Muscle layer of duodenum (tissue), 2 donors: ENCODE measurements at regions not wholly inside any gene's neighbourhood (a gene's known extent, or its start where the extent isn't known, plus 50 kb on each side); places are given as distances from the start of the nearest gene placed in this dataset.
A peak's percentile ranks its signal among the peaks of the same experiment; 100 is the strongest.

ENCODE experiments used
- H3K27ac ChIP-seq: one replicate; pipeline ENCODE4 v1.7.0; 2013; ENCODE audit warnings: mild to moderate bottlenecking, low read length
- H3K27me3 ChIP-seq: one replicate; pipeline ENCODE4 v1.7.0; 2013; ENCODE audit warnings: low read depth, mild to moderate bottlenecking, control low read depth, low read length
- H3K36me3 ChIP-seq, 2 donors: one replicate each; pipeline ENCODE4 v1.7.0; 2013; ENCODE audit warnings: low read length in 2 of 2, control low read depth in 1 of 2, mild to moderate bottlenecking in 1 of 2; ENCODE audit not compliant: insufficient read depth in 2 of 2, control insufficient read depth in 1 of 2
- H3K4me1 ChIP-seq, 2 donors: one replicate each; pipeline ENCODE4 v1.7.0; 2013; ENCODE audit warnings: low read length in 2 of 2, mild to moderate bottlenecking in 2 of 2, control low read depth in 1 of 2, moderate library complexity in 1 of 2; ENCODE audit not compliant: insufficient read depth in 2 of 2, control insufficient read depth in 1 of 2
- H3K4me3 ChIP-seq, 2 donors: one replicate each; pipeline ENCODE4 v1.7.0; 2013; ENCODE audit warnings: low read length in 2 of 2, low read depth in 1 of 2, mild to moderate bottlenecking in 1 of 2
- H3K9me3 ChIP-seq, 2 donors: one replicate each; pipeline ENCODE4 v1.7.0; 2013; ENCODE audit warnings: low read length in 2 of 2, control low read depth in 1 of 2, mild to moderate bottlenecking in 1 of 2; ENCODE audit not compliant: control insufficient read depth in 1 of 2
- donor health status: healthy.

DNA sequence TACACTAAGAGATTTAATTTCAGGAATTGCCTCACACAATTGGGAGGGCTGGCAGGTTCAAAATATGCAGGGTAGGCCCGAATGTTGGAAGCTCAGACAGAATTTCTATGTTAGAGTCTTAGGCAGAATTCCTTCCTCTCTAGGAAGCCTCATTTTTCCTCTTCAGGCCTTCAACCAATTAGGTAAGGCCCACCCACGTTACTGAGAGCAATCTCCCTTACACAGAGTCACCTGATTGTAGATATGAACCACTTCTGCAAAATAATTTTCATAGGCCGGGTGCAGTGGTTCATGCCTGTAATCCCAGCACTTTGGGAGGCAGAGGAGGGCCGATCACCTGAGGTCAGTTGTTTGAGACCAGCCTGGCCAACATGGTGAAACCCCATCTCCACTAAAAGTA is 50.2 kb upstream of the HIVEP1 start:
- Histone ChIP-seq H3K4me1 (no peaks in the 10 kb centered on the region), H3K4me3 (no peak overlapping the region), H3K27me3 (no peaks in the 10 kb centered on the region), H3K27ac (no peak overlapping the region), H3K36me3 (no peaks in the 10 kb centered on the region), H3K9me3 (no peaks in the 10 kb centered on the region)

DNA sequence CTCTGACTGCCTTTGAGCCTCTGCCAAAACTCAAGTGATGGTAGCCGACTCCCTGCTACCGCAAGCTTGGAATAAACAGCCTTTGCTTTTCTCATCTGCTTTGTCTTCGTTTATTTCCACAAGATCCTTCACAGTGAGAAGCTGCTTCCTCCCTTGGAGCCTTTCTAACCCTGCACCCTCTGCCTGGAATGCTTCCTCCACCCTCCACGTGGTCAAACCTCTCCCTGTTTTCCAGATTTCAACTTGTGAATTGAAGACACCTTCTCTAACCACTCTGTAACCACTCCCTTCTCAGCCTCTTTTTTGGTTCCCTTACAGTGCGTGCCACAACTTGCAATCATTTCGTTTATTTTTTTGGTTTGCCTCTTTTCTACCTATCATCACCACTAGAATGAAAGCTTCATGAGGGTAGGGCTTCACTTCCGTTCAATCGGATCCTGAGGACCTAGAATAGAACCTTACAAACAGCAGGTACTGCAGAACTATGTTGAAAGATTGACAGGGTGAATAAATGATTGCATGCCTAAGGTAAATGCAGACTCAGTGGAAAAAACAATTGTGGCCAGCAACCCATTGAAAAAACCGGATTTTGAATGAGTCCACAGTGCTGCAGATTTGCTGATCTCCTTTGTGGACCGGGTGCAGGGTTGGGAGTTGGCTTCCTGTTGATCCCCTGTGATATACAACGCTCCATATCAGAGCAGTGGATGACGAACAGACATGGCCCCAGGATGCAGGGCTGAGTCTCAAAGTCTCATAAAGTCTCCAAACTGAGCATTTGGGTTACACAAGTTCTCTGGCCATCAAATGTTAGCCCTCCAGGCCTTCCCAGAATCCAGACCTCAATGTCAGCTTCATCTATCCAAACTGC is 51.0 kb upstream of the HIVEP1 start:
- Histone ChIP-seq H3K27me3 (no peaks in the 10 kb centered on the region), H3K9me3 (no peaks in the 10 kb centered on the region), H3K4me3 (no peak overlapping the region), H3K27ac (no peak overlapping the region), H3K4me1 (no peaks in the 10 kb centered on the region), H3K36me3 (no peaks in the 10 kb centered on the region)

DNA sequence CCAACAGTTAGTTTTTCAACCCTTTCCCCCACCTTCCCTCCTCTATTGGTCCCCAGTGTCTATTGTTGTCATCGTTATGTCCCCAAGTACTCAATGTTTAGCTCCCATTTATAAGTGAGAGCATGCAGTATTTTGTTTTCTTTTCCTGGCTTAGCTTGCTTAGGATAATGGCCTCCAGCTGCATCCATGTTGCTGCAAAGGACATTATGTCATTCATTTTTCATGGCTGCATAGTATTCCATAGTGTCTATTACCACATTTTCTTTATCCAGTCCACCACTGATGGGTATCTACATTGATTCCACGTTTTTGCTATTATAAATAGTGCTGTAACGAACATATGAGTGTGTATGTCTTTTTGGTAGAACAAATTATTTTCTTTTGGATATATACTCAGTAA is 55.3 kb upstream of the HIVEP1 start:
- H3K4me3 ChIP-seq: no peak overlapping the region
- no peaks in the 10 kb centered on the region for H3K4me1 ChIP-seq
- no peak overlapping the region for H3K27ac ChIP-seq
- H3K27me3 ChIP-seq: no peaks in the 10 kb centered on the region
- no peaks in the 10 kb centered on the region for H3K36me3 ChIP-seq
- H3K9me3 ChIP-seq: no peaks in the 10 kb centered on the region

DNA sequence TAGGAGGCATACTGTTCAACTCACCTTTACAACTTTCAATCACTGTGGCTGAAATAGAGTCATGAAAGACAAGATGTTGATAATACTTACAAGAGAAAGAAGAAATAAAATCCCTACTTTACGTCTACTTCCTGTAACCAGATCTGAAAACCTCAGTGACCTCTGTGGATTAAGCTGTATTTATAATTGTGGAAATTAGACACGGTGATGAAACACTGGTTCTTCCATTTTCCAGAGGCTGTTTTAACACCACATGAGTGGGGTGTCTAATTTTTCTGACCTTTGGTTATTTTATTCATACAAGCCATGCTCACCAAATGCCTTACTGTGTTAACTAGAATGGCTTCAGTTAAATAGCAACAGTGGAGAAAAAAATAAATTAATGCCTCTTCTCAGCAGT is 58.5 kb upstream of the HIVEP1 start:
- H3K4me1 ChIP-seq: no peaks in the 10 kb centered on the region

DNA sequence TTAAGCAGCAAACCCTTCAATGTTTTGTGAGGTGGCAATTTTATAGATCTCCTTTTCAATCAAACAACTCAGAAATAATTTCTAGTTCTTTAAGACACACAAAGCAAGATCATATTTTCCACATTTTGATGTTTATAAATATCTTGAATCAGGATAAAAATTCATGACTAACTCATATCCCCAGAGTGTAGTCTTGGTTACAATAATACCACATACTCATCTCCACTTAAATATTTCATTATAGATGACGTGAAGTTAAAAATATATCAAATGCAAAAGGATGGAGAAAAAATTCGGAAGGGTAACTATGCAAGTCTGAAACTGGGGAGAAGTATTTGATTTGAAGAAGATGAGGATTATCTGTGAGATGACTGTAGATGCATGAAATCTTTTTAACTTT is 59.8 kb upstream of the HIVEP1 start:
- Histone ChIP-seq H3K27me3 (no peaks in the 10 kb centered on the region), H3K4me3 (no peak overlapping the region), H3K36me3 (no peaks in the 10 kb centered on the region), H3K27ac (no peak overlapping the region), H3K9me3 (no peaks in the 10 kb centered on the region), H3K4me1 (no peaks in the 10 kb centered on the region)

More for the DNA sequence above, 58.5 kb upstream of the HIVEP1 start:
- Histone ChIP-seq H3K36me3 (no peaks in the 10 kb centered on the region), H3K27me3 (no peaks in the 10 kb centered on the region), H3K9me3 (no peaks in the 10 kb centered on the region), H3K4me3 (no peak overlapping the region), H3K27ac (no peak overlapping the region)

DNA sequence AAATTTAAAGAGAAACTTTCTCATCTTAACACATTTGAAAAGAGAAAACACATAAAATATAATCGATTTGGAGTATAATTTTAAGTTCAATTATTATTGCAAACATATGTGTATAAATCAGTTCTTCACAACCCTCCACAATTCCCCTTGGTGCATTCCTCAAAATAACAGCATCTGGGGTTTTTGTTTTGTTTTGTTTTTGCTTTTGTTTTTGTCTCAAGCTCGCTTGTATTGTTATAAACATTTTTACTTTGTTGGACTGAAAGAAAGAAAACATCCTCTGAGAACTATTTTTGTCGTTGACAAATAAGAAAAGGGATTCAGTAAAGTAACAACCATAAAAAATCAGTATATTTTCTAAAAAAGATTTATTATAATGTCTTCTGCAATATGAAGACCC is 60.2 kb upstream of the HIVEP1 start:
- H3K4me1 ChIP-seq: no peaks in the 10 kb centered on the region
- no peak overlapping the region for H3K4me3 ChIP-seq
- H3K36me3 ChIP-seq: no peaks in the 10 kb centered on the region
- H3K9me3 ChIP-seq: no peaks in the 10 kb centered on the region
- no peak overlapping the region for H3K27ac ChIP-seq
- H3K27me3 ChIP-seq: no peaks in the 10 kb centered on the region

DNA sequence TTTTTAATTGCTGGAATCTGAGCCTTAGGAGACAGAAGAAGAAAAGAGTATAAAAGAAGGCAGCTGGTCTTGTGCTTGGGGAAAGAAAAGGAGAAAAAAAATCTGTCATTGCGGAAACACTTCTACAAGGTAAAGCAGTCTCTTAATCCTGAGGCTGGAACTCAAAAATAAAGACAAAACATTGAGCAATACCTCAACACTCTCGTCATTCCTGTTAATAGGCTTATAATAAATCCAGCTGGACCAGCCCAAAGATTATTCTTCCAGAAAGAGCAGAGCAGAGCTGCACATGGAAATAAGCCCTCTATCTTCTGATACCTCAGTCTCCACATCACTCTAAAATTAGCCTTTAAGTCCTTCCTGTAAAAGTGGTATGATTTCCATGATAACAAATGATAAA is 62.0 kb upstream of the HIVEP1 start:
- H3K36me3 ChIP-seq: no peaks in the 10 kb centered on the region
- H3K4me1 ChIP-seq: no peaks in the 10 kb centered on the region
- H3K27me3 ChIP-seq: no peaks in the 10 kb centered on the region
- H3K4me3 ChIP-seq: no peak overlapping the region
- H3K9me3 ChIP-seq: no peaks in the 10 kb centered on the region
- peak overlapping the region; percentile 4 for H3K27ac ChIP-seq

DNA sequence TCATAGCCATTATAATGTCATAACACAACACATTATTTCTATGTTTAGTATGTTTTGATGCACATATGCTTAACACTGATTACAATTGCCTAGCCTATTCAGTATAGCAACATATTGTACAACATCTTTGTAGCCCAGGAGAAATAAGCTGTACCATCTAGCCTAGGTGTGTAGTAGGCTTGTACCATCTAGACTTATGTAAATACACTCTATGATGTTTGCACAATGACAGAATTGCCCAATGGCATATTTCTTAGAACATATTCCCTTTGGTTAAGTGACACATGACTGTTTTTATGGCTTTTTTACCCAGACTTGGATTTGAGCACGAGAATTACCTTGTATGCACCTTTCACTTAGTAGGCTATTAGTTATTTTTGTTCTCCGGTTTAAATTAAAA is 64.5 kb upstream of the HIVEP1 start:
- H3K36me3 ChIP-seq: no peaks in the 10 kb centered on the region
- no peaks in the 10 kb centered on the region for H3K9me3 ChIP-seq
- H3K27ac ChIP-seq: no peak overlapping the region
- no peak overlapping the region for H3K4me3 ChIP-seq
- no peaks in the 10 kb centered on the region for H3K27me3 ChIP-seq
- no peaks in the 10 kb centered on the region for H3K4me1 ChIP-seq

DNA sequence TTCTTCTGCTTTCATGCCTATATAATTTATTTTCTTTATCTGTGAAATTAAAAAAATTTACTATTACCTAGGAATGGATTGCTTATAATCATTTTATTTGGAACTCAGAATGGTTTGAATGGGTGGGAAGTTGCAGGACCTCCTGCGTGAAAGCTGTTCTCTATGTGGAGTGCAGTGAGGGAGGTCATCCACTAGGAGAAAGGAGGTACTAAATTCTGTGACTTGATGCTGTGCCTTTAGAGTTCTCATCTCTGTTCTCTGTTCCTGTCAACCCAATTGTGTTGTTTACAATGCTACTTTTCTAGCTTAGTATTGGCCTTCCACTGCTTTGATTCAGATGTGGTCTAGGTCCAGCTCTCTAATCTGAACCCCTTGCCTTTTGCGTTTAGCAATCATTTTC is 65.0 kb upstream of the HIVEP1 start:
- no peaks in the 10 kb centered on the region for H3K27me3 ChIP-seq
- H3K4me3 ChIP-seq: no peak overlapping the region
- no peaks in the 10 kb centered on the region for H3K9me3 ChIP-seq
- H3K36me3 ChIP-seq: no peaks in the 10 kb centered on the region
- no peaks in the 10 kb centered on the region for H3K4me1 ChIP-seq
- H3K27ac ChIP-seq: no peak overlapping the region

DNA sequence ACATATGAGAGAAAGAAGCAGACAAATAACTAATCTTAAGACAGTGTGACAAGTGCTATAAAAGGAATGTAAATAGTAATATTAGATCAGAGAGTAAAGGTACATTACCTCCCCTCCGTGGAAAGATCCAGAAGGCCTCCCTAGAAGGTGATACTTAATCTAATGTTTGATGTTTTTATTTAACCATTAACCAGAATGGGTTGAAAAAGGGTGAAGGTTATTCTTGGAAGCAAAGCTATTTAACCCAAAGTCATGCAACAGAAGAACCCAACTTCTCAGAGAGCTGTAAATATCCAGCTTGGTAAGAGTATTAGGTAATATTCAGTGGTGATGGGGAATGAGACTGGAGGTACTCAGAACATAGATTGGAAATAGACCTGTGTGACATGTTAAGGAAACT is 68.0 kb upstream of the HIVEP1 start:
- no peaks in the 10 kb centered on the region for H3K36me3 ChIP-seq
- H3K4me3 ChIP-seq: no peak overlapping the region
- no peaks in the 10 kb centered on the region for H3K9me3 ChIP-seq
- no peaks in the 10 kb centered on the region for H3K27me3 ChIP-seq
- H3K27ac ChIP-seq: no peak overlapping the region
- H3K4me1 ChIP-seq: no peaks in the 10 kb centered on the region

DNA sequence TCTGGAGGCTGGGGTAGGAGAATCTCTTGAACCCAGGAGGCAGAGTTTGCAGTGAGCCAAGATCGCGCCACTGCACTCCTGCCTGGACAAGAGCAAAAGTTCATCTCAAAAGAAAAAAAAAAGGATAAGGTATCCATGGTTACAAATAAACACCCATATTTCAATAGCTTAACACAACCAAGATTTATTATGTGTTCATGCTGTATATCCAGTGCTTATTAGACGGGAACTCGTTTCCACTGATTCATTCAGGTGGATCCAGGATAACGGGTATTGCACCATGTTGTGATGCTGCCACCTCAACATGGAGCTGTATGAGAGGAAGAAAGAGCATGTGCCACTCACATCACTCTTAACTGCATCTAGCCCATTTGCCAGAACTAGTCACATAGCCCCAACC is 69.1 kb upstream of the HIVEP1 start:
- Histone ChIP-seq H3K27me3 (no peaks in the 10 kb centered on the region), H3K27ac (no peak overlapping the region), H3K4me3 (no peak overlapping the region), H3K9me3 (no peaks in the 10 kb centered on the region), H3K36me3 (no peaks in the 10 kb centered on the region), H3K4me1 (no peaks in the 10 kb centered on the region)
